Lung (tissue), 11 donors: ENCODE measurements at regions not wholly inside any gene's neighbourhood (a gene's known extent, or its start where the extent isn't known, plus 50 kb on each side); places are given as distances from the start of the nearest gene placed in this dataset.

Source experiments
- ATAC-seq: fragments of 200-7000 bp; cut with Tn5 transposase; one replicate; pipeline ENCODE4 v1.9.1; 2020; ENCODE audit warnings: moderate number of reproducible peaks; ENCODE audit not compliant: insufficient read depth, low FRiP score
- DNase-seq, 3 donors: peaks; one replicate each; pipeline ENCODE4 v3.0.0-alpha.2; 2013 to 2017
- H3K27ac ChIP-seq, 2 donors: one replicate each; pipeline ENCODE4 v1.5.1; 2013; ENCODE audit warnings: mild to moderate bottlenecking in 2 of 2, moderate library complexity in 2 of 2, control low read depth in 1 of 2, inconsistent platforms in 1 of 2, low read depth in 1 of 2, low read length in 1 of 2
- H3K27me3 ChIP-seq, 3 donors: one replicate each; pipeline ENCODE4 v1.5.1; 2013; ENCODE audit warnings: low read length in 2 of 3; ENCODE audit not compliant: control insufficient read depth in 3 of 3, insufficient read depth in 3 of 3
- H3K36me3 ChIP-seq, 4 donors: one replicate each; pipeline ENCODE4 v1.5.1; 2013; ENCODE audit warnings: low read length in 4 of 4, mild to moderate bottlenecking in 1 of 4, moderate library complexity in 1 of 4; ENCODE audit not compliant: control insufficient read depth in 4 of 4, insufficient read depth in 4 of 4
- H3K4me1 ChIP-seq, 5 donors: one replicate each; pipeline ENCODE4 v1.5.1; 2013; ENCODE audit warnings: low read length in 5 of 5, mild to moderate bottlenecking in 2 of 5, moderate library complexity in 1 of 5; ENCODE audit not compliant: control insufficient read depth in 5 of 5, insufficient read depth in 5 of 5
- H3K4me3 ChIP-seq: one replicate; pipeline ENCODE4 v1.5.1; 2013; ENCODE audit warnings: mild to moderate bottlenecking, control low read depth, moderate library complexity
- H3K9ac ChIP-seq, 2 donors: one replicate each; pipeline ENCODE4 v1.5.1; 2013; ENCODE audit warnings: low read length in 2 of 2, control low read depth in 1 of 2; ENCODE audit not compliant: insufficient read depth in 1 of 2
- H3K9me3 ChIP-seq, 4 donors: one replicate each; pipeline ENCODE4 v1.5.1; 2013; ENCODE audit warnings: low read length in 3 of 4, mild to moderate bottlenecking in 1 of 4, moderate library complexity in 1 of 4; ENCODE audit not compliant: control insufficient read depth in 4 of 4, insufficient read depth in 3 of 4
- CTCF ChIP-seq: IDR thresholded peaks from 2 replicates; pipeline ENCODE4 v1.5.1; 2012; ENCODE audit warnings: mild to moderate bottlenecking; ENCODE audit errors: control extremely low read depth, extremely low read depth
- WGBS, 2 donors: extraction: QIAGEN DNeasy Blood & Tissue Kit; methylation state at CpG; one replicate each; pipeline ENCODE4 v1.1.7; 2013; 5-methylcytosine and 5-hydroxymethylcytosine counted together
- donor health status: control.
- donor health status: control.
- donor health status: Bipolar disorder and iron deficiency.
- donor health status: healthy.
- donor health status: DM: yes; HTN: yes; CAD: no.

- WGBS, 2 donors = 83 to 89% methylated on average over 3 of the region's 3 CpGs
- Histone ChIP-seq H3K4me3 (no peak overlapping the region), H3K36me3 (no peaks in the 10 kb centered on the region), H3K9ac (no peak overlapping the region), H3K9me3 (no peaks in the 10 kb centered on the region), H3K27me3 (no peaks in the 10 kb centered on the region), H3K4me1 (peaks cover 0 to 22% (median 0%) of the 10 kb centered on the region in 5 donors), H3K27ac (no peak overlapping the region)
- ATAC-seq = no peak
- DNase-seq = no peak
- TF ChIP-seq CTCF = no peak
These were observed 1758.1 kb downstream of the MAT2B start for GRCh38 chr5:165263536-165263935.

GRCh38 chr5:165266939-165267338 lies 1761.5 kb downstream of the MAT2B start:
- DNase-seq (no peak), ATAC-seq (no peak)
- no peaks in the 10 kb centered on the region for H3K36me3 ChIP-seq
- WGBS, 2 donors = 85 to 92% methylated on average over 4 of the region's 4 CpGs
- H3K27me3 ChIP-seq = no peaks in the 10 kb centered on the region
- H3K9ac ChIP-seq = no peak overlapping the region
- TF ChIP-seq CTCF = no peak
- H3K27ac ChIP-seq = no peak overlapping the region
- no peak overlapping the region for H3K4me3 ChIP-seq
- H3K9me3 ChIP-seq = no peaks in the 10 kb centered on the region
- no peaks in the 10 kb centered on the region for H3K4me1 ChIP-seq

GRCh38 chr5:165272436-165272835 lies 1767.0 kb downstream of the MAT2B start:
- Histone ChIP-seq H3K4me3 (no peak overlapping the region), H3K36me3 (no peaks in the 10 kb centered on the region), H3K9me3 (peaks cover 0 to 3% (median 0%) of the 10 kb centered on the region in 4 donors), H3K4me1 (no peaks in the 10 kb centered on the region), H3K9ac (no peak overlapping the region), H3K27ac (no peak overlapping the region), H3K27me3 (no peaks in the 10 kb centered on the region)
- 69 to 83% methylated on average over 2 of the region's 2 CpGs for WGBS, 2 donors
- no peak for TF ChIP-seq CTCF
- no peak for DNase-seq
- no peak for ATAC-seq

GRCh38 chr5:165277661-165278060 lies 1772.2 kb downstream of the MAT2B start:
- no peak for TF ChIP-seq CTCF
- no peaks in the 10 kb centered on the region for H3K4me1 ChIP-seq
- H3K4me3 ChIP-seq = no peak overlapping the region
- 72 to 85% methylated on average over 1 of the region's 1 CpG for WGBS, 2 donors
- no peaks in the 10 kb centered on the region for H3K36me3 ChIP-seq
- DNase-seq (no peak), ATAC-seq (no peak)
- no peak overlapping the region for H3K27ac ChIP-seq
- H3K27me3 ChIP-seq = no peaks in the 10 kb centered on the region
- H3K9me3 ChIP-seq = peaks cover 0 to 2% (median 0%) of the 10 kb centered on the region in 4 donors
- no peak overlapping the region for H3K9ac ChIP-seq
